H9 (cell line): ENCODE measurements at regions not wholly inside any gene's neighbourhood (a gene's known extent, or its start where the extent isn't known, plus 50 kb on each side); places are given as distances from the start of the nearest gene placed in this dataset.

Experiments
- DNase-seq: peaks from one replicate; pipeline ENCODE4 v3.0.0-alpha.2; 2017
- H2AFZ ChIP-seq: one replicate; pipeline ENCODE4 v1.6.1; 2013; ENCODE audit warnings: mild to moderate bottlenecking, low read length, control low read depth, moderate library complexity
- H2AK5ac ChIP-seq: 2 replicates; pipeline ENCODE4 v1.6.1; 2013; ENCODE audit warnings: low read length, control low read depth, mixed read lengths; ENCODE audit not compliant: insufficient read length
- H2BK120ac ChIP-seq: one replicate; pipeline ENCODE4 v1.6.1; 2013; ENCODE audit warnings: low read depth, mild to moderate bottlenecking, low read length, control low read depth, inconsistent platforms; ENCODE audit not compliant: poor library complexity, severe bottlenecking
- H2BK12ac ChIP-seq: 2 replicates; pipeline ENCODE4 v1.6.1; 2013; ENCODE audit warnings: low read length, control low read depth, mixed read lengths, low read depth; ENCODE audit not compliant: insufficient read length
- H2BK15ac ChIP-seq: 2 replicates; pipeline ENCODE4 v1.6.1; 2013; ENCODE audit warnings: low read depth, low read length, control low read depth
- H2BK20ac ChIP-seq: one replicate; pipeline ENCODE4 v1.6.1; 2013; ENCODE audit warnings: low read depth, mild to moderate bottlenecking, low read length, control low read depth, inconsistent platforms; ENCODE audit not compliant: poor library complexity, severe bottlenecking
- H2BK5ac ChIP-seq: 2 replicates; pipeline ENCODE4 v1.6.1; 2013; ENCODE audit warnings: low read length, control low read depth, mixed read lengths; ENCODE audit not compliant: insufficient read length
- H3K14ac ChIP-seq: 2 replicates; pipeline ENCODE4 v1.6.1; 2013; ENCODE audit warnings: low read length, control low read depth; ENCODE audit not compliant: insufficient read depth
- H3K18ac ChIP-seq: 2 replicates; pipeline ENCODE4 v1.6.1; 2013; ENCODE audit warnings: low read depth, mild to moderate bottlenecking, mixed read lengths, low read length, control low read depth; ENCODE audit not compliant: insufficient read length
- H3K23ac ChIP-seq: 2 replicates; pipeline ENCODE4 v1.6.1; 2013; ENCODE audit warnings: low read length, control low read depth, mixed read lengths, low read depth; ENCODE audit not compliant: insufficient read length
- H3K23me2 ChIP-seq: 2 replicates; pipeline ENCODE4 v1.6.1; 2013; ENCODE audit warnings: low read depth, mild to moderate bottlenecking, mixed read lengths, low read length, control low read depth; ENCODE audit not compliant: insufficient read length, poor library complexity, severe bottlenecking
- H3K27ac ChIP-seq: 2 replicates; pipeline ENCODE4 v1.5.1; 2013; ENCODE audit warnings: low read length, control low read depth, mixed read lengths, low read depth; ENCODE audit not compliant: insufficient read length
- H3K27me3 ChIP-seq: 2 replicates; pipeline ENCODE4 v1.6.1; 2013; ENCODE audit warnings: low read length, control low read depth, inconsistent platforms; ENCODE audit not compliant: insufficient read depth
- H3K4ac ChIP-seq: 2 replicates; pipeline ENCODE4 v1.6.1; 2013; ENCODE audit warnings: low read depth, mild to moderate bottlenecking, control low read depth, inconsistent platforms, low read length, moderate library complexity
- H3K4me1 ChIP-seq: 2 replicates; pipeline ENCODE4 v1.6.1; 2013; ENCODE audit warnings: low read length, control low read depth, inconsistent platforms; ENCODE audit not compliant: insufficient read depth
- H3K4me2 ChIP-seq: 2 replicates; pipeline ENCODE4 v1.6.1; 2013; ENCODE audit warnings: low read length, control low read depth, mixed read lengths; ENCODE audit not compliant: insufficient read length, insufficient read depth
- H3K56ac ChIP-seq: 2 replicates; pipeline ENCODE4 v1.6.1; 2013; ENCODE audit warnings: low read depth, mild to moderate bottlenecking, mixed read lengths, low read length, control low read depth; ENCODE audit not compliant: insufficient read length
- H3K79me1 ChIP-seq: 2 replicates; pipeline ENCODE4 v1.6.1; 2013; ENCODE audit warnings: low read depth, mild to moderate bottlenecking, moderate library complexity, low read length, control low read depth, inconsistent platforms; ENCODE audit not compliant: insufficient read depth, poor library complexity, severe bottlenecking
- H3K79me2 ChIP-seq: 2 replicates; pipeline ENCODE4 v1.6.1; 2013; ENCODE audit warnings: low read length, control low read depth, inconsistent platforms; ENCODE audit not compliant: insufficient read depth
- H3K9ac ChIP-seq: 2 replicates; pipeline ENCODE4 v1.6.1; 2013; ENCODE audit warnings: low read length, control low read depth, mixed read lengths; ENCODE audit not compliant: insufficient read length; ENCODE audit errors: extremely low read depth
- H3K9me3 ChIP-seq: one replicate; pipeline ENCODE4 v1.6.1; 2013; ENCODE audit warnings: low read depth, low read length, inconsistent platforms; ENCODE audit not compliant: control insufficient read depth
- H3T11ph ChIP-seq: one replicate; pipeline ENCODE4 v1.6.1; 2013; ENCODE audit warnings: mild to moderate bottlenecking, low read length, control low read depth, inconsistent platforms
- H4K20me1 ChIP-seq: one replicate; pipeline ENCODE4 v1.6.1; 2013; ENCODE audit not compliant: control insufficient read depth, insufficient read length, insufficient read depth
- H4K5ac ChIP-seq: 2 replicates; pipeline ENCODE4 v1.6.1; 2013; ENCODE audit warnings: low read depth, mild to moderate bottlenecking, mixed read lengths, low read length, control low read depth; ENCODE audit not compliant: insufficient read length
- H4K8ac ChIP-seq: replicated peaks from 2 replicates; pipeline ENCODE4 v1.6.1; 2013; ENCODE audit warnings: low read length, control low read depth, mixed read lengths, low read depth; ENCODE audit not compliant: insufficient read length
- H4K91ac ChIP-seq: 2 replicates; pipeline ENCODE4 v1.6.1; 2013; ENCODE audit warnings: low read depth, mild to moderate bottlenecking, moderate library complexity, mixed read lengths, low read length, control low read depth; ENCODE audit not compliant: insufficient read length
- H3K27ac Mint-ChIP-seq, 3 experiments: 2 replicates in 2 of 3; 3 replicates in 1 of 3; pipeline ENCODE4 v1.8.0; 2020 to 2021; ENCODE audit warnings: mixed read lengths in 3 of 3, mild to moderate bottlenecking in 1 of 3, moderate library complexity in 1 of 3
- H3K27me3 Mint-ChIP-seq: 2 replicates; pipeline ENCODE4 v1.8.0; 2021; ENCODE audit warnings: low read depth, mild to moderate bottlenecking, moderate library complexity, mixed read lengths
- H3K36me3 Mint-ChIP-seq, 3 experiments: 2 replicates in 2 of 3; 3 replicates in 1 of 3; pipeline ENCODE4 v1.8.0; 2020 to 2021; ENCODE audit warnings: low read depth in 3 of 3, mixed read lengths in 3 of 3; ENCODE audit not compliant: insufficient read depth in 1 of 3
- H3K4me1 Mint-ChIP-seq, 2 experiments: 2 replicates each; pipeline ENCODE4 v1.8.0; 2020; ENCODE audit warnings: mixed read lengths in 2 of 2
- H3K4me3 Mint-ChIP-seq, 2 experiments: 2 replicates in 1 of 2; 3 replicates in 1 of 2; pipeline ENCODE4 v1.8.0; 2020 to 2021; ENCODE audit warnings: mild to moderate bottlenecking in 2 of 2, mixed read lengths in 2 of 2, moderate library complexity in 1 of 2
- H3K9me3 Mint-ChIP-seq, 2 experiments: 2 replicates in 1 of 2; 3 replicates in 1 of 2; pipeline ENCODE4 v1.8.0; 2020; ENCODE audit warnings: mild to moderate bottlenecking in 2 of 2, mixed read lengths in 2 of 2, moderate library complexity in 1 of 2
- CTCF ChIP-seq: fragments of 200-600 bp; sonication (generic); conservative IDR thresholded peaks from 3 replicates; pipeline ENCODE4 v1.8.0; 2021; ENCODE audit warnings: antibody characterized with exemption, mild to moderate bottlenecking
- WGBS: extraction: QIAGEN DNeasy Blood & Tissue Kit; methylation state at CpG from one replicate; pipeline ENCODE4 v1.1.7; 2013; ENCODE audit warnings: missing lambda C conversion rate, low lambda C conversion rate, mixed read lengths; ENCODE audit not compliant: insufficient read length; ENCODE audit errors: extremely low coverage; 5-methylcytosine and 5-hydroxymethylcytosine counted together

- no peak for TF ChIP-seq CTCF
- H2BK20ac ChIP-seq: no peak overlapping the region
- no peak overlapping the region for H2BK120ac ChIP-seq
- no peak overlapping the region for H2BK15ac ChIP-seq
- no peak overlapping the region for H3T11ph ChIP-seq
- H3K4me2 ChIP-seq: no peak overlapping the region
- no peak overlapping the region for H2BK12ac ChIP-seq
- H3K14ac ChIP-seq: no peak overlapping the region
- H3K23me2 ChIP-seq: no peaks in the 10 kb centered on the region
- Mint-ChIP-seq H3K27me3 (no peaks in the 10 kb centered on the region; the same call in 1 of the 2 replicates), H3K36me3 (no peaks in the 10 kb centered on the region), H3K4me3 (no peak overlapping the region), H3K27ac (no peak overlapping the region), H3K9me3 (peaks cover 0 to 4% of the 10 kb centered on the region in 2 experiments; a peak in 2 of 5 replicates), H3K4me1 (no peaks in the 10 kb centered on the region)
- no peaks in the 10 kb centered on the region for H3K27me3 ChIP-seq
- no peaks in the 10 kb centered on the region for H4K20me1 ChIP-seq
- no CpG with 5 or more reads among the region's 3 CpGs for WGBS
- H3K79me2 ChIP-seq: no peaks in the 10 kb centered on the region
- no peaks in the 10 kb centered on the region for H3K79me1 ChIP-seq
- H3K27ac ChIP-seq: no peak overlapping the region
- no peaks in the 10 kb centered on the region for H3K9me3 ChIP-seq
- no peaks in the 10 kb centered on the region for H3K4me1 ChIP-seq
- no peak overlapping the region for H4K5ac ChIP-seq
- H3K18ac ChIP-seq: no peak overlapping the region
- no peak overlapping the region for H2AFZ ChIP-seq
- no peak overlapping the region for H2BK5ac ChIP-seq
- no peak overlapping the region for H3K9ac ChIP-seq
- no peak overlapping the region for H4K8ac ChIP-seq
- H3K23ac ChIP-seq: no peak overlapping the region
- no peak overlapping the region for H4K91ac ChIP-seq
- H3K56ac ChIP-seq: no peak overlapping the region
- H3K4ac ChIP-seq: no peak overlapping the region
- DNase-seq: no peak
- H2AK5ac ChIP-seq: no peak overlapping the region
Measured at GRCh38 chr9:79173932-79174331, 397.8 kb upstream of the TLE4 start.
